ENCODE measurements at regions not wholly inside any gene's neighbourhood (a gene's known extent, or its start where the extent isn't known, plus 50 kb on each side); places are given as distances from the start of the nearest gene placed in this dataset.
"Not testable (repeated sequence)": the region's sequence is repeated elsewhere in the genome, so short reads cannot be mapped to it uniquely, and the experiment has no call there.

DNA sequence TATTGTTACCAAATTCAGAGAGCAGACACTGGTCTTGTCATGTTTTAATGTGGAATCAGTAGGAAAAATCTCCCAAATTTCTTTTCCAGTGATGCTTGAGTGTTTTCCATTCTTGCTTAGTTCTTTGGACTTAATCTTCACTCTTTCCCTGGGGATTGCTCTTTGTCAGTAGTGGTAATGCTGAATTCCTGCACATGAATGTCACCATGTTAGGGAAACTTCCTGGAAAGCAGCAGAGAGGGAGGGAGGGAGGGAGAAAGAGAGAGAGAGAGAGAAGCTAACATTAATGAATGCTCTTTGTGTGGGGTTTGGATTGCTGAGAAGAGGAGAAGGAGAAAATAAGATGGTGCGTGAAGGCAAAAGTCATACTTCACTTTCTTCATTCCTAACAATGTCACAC lies 295.3 kb upstream of the COBL start:
- DNase-seq (ENCODE audit: low spot score) = no peak

DNA sequence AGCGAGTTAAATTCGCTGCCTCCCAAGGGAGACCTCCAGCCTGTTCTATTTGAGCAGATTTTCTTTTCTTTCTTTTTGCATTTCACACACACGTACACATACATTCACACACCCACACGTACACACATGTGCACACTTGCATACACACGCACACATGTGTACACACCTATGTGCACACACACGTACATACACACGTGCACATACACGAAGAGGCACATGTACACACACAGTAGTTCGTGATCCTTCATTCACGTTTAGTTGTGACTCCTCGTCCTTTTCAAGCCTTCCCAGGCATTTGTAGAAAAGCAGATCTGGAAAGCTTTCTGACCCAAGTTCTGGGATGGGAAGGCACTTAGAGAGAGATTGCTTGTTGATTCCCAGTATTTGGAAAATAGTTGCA lies 290.8 kb upstream of the COBL start:
- DNase-seq (ENCODE audit: low spot score) = no peak

DNA sequence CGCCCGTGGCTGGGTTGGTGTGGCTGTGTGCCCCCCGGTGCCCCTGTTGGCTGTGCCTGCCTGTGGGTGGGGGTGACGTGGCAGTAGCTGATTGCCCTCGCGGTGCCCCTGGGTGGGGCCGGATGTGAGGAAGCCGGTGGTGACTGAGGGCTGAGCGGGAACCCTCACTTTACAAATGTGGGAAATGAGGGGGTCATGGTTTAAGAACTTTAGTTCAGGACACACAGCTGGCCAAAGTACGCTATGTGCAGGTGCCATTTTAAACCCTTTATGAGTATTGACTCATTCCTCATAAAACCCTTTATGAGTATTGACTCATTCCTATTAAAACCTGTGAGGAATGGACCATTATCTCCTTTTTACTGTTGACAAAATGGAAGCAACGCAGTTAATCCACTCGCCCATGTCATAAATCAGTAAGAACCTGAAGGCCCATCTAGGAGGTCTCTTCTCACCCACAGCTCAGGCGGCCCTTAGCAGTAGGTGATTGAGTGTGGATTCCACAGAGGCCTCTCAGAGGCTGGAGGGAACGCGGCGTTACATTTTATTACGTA lies 290.1 kb upstream of the COBL start:
- no peak for DNase-seq (ENCODE audit: low spot score)

DNA sequence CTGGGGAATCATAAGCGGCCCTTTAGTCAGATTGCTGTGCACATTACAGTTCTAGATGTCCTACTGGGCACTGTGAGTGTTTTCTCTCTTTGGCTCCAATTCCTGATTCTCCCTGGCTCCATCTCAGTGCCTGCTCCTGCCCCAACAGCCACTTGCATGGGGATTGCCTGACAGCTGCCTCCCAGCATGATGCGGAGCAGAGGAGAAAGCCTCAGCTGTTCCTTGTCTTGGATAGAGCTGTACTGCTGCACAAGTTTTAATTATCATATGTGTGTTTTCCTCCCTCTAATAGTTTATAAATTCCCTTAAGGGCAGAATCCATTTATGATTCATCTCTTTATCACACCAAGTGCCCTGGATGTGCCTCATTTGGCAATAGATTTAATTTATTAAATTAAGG lies 285.8 kb upstream of the COBL start:
- no peak for DNase-seq (ENCODE audit: low spot score)

DNA sequence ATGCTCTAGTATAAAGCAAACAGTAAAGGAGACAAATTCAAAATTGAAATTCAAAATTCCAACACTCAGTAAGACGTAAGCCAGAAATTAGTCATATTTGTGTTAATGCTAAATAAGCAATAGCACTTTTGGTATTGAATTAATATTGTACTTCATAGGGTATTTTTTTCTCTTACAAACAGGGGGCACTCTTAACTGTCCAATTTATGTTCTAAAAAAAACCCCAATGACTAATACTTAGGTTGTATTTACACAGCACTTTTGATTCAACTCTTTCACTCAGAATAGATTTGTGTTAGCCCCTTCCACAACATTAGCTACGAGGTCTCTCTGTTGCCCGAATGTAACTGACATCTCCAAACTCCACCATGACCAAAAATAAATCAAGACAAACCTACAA lies 284.9 kb upstream of the COBL start:
- no peak for DNase-seq (ENCODE audit: low spot score)

DNA sequence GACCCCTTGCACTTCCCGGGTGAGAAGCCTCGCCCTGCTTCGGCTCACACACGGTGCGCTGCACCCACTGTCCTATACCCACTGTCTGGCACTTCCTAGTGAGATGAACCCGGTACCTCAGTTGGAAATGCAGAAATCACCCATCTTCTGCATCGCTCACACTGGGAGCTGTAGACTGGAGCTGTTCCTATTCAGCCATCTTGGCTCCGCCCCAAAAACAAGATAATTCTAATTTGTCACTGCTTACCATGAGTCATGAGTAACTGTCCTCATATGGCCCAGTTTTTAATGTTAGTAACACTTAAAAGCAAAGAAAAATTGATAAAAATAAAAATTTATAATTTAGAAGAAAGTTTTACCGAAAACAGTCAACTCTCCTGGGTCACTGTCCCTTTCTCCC lies 283.3 kb upstream of the COBL start:
- not testable (repeated sequence) for DNase-seq (ENCODE audit: low spot score)

DNA sequence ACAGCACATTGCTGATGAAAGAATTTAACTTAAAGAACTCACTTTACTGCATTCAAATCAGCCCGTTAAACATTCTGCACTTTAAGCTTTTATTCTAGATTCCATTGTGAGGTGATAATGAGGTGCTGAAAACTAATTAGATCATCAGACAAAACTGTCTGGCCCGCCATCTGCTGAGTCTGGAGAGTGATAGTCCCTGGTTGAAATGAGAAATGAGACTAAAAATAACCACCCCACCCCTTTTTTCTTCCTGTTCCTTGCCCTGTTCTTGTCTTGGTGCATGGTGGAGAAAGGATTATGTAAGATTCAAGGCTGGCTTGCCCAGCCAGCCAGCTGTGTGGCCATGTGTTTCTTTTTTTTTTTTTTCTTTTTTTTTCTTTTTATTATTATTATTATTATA lies 277.0 kb upstream of the COBL start:
- DNase-seq (ENCODE audit: low spot score) = no peak

DNA sequence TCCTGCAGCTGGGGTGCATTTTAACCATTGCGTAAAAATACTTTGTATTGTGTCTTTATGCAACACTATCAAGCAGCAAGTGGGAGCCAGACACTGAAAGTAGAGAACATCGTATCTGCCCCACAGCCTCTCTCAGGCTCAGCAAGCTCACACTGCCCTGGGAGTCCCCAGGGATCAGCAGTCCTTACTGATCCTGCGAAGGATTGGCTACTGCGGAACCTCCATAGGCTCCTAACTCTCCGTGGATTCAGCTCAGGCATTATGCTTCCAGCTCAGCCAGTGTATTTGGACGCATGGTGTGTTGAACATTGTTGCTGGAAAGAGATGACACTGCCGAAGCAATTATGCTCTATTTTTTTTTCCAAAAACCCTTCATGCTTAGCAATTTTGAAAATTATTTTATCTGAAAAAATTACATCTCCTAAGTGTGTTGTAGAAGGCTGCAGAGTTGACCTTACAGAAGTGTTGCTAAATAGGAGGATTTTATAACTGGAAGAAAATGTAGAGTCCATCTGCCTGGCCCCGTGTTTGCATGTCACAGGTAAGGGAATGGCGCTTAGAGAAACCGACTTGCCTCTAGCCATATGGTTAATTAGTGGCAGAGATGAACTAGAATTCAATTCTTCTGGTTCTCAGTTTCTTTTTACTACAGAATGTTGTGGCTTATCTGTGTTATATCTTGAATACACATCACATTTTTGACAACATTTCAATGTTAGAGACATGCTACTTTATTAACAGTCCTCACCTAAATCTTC lies 276.4 kb upstream of the COBL start:
- no peak for DNase-seq (ENCODE audit: low spot score)

DNA sequence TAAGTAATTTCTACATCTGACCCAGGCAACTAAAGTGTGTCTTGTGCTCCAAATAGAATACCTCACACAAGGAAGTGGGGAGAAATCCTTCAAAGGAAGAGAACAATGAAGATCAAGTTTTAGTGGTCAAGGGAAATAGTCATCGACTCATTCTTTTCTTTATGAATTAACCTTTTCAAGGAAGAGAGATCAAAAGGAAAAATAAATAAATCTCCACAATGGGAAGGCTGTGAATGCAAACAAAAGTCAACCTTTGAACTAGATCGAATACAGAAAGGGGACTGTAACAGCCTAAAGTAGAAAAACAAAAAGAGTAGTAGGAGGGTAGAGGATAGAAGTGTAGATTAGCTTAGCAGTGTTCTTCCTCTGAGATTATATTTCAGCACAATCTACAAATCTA lies 274.6 kb upstream of the COBL start:
- no peak for DNase-seq (ENCODE audit: low spot score)

DNA sequence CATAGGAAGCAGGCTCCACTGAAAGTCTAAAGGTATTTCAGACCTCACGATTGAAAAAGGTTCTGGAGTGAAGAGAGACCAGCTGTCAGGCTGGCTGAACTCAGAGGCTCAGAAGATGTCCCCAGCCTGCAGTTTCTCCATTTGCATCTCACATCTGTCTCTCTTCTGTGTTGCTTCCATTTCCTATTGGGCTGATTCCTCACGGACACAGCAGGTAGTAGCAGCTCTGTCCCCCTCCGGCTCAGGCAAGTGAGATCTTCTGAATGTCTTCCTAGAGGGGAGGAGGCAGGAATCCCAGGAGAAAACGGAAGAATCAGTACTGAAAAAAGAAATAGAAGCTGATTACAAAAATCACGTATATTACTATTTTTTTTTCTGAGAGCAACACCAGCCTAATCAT lies 274.1 kb upstream of the COBL start:
- no peak for DNase-seq (ENCODE audit: low spot score)

DNA sequence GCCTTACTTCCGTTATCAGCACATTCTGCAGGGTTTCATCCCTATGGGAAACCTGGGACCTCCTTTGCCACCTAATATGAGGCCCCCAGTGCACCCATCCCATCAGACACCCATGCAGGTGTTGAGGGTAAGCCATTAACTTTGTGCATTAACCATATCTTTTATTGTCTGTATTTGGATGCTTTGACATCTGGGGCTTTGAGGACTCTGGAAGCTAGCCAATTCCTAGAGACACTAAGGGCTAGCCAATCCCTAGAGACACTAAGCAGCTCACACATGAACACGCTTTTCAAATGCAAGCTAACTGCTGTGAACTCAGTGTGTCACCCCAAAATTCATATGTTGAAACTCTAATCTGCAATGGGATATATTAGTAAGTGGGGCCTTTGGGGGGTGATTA lies 272.5 kb upstream of the COBL start:
- DNase-seq (ENCODE audit: low spot score) = no peak

DNA sequence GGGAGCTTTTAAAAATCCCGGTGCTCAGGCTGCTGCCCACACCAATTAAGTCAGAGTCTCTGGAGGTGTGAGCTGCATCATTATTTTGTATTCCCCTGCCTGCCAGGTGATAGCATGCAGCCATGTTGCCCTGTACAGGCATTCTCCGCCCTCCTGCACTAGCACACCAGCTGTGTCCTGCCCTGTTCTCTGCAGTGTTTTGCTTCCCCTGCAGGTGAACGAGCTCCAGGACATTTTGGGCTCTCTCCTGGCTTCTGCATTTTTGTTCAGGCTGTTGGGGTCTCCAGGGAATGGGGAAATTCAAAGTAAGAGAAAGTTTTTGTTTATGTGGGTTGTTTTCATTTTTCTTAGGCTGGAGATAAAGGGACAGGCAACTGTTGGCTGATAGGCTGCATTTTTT lies 271.0 kb upstream of the COBL start:
- DNase-seq (ENCODE audit: low spot score) = no peak

DNA sequence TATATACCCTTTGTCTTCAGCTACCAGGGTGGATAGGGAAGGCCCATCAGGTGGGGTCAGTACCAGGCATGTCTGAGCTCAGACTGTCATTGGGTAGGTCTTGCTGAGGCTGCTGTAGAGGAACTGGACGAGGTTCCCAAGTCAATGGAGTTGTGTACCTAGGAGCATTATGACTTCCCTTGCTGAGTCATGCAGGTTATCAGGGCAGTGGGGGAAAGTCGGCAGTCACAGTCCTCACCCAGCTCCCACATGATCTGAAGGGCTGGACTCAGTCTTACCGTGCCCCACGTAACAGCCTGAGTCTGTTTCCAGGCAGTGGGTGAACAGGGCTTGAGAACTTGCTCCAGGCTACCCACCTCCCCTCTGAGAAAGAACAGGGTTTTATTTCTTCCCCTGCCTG lies 260.8 kb upstream of the COBL start:
- DNase-seq (ENCODE audit: low spot score) = no peak

DNA sequence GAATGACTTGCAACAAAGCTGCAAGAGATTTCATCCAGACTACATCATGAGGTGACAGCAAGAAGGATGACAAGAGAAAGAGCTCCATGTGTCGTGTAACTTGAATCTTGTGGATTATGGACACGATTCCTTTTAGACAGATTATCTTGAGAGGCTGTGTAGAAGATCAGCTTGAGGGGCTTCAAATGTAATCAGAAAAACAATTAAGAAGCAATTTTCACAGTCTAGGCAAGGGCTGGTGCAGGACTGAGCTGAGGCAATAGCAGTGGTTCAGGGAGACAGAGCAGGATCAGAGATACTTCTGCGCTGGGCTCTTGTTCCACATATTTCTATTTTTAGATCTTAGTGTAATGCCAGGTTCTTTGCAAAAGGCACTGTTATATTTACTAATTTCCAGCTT lies 253.0 kb upstream of the COBL start:
- no peak for DNase-seq (ENCODE audit: low spot score)

DNA sequence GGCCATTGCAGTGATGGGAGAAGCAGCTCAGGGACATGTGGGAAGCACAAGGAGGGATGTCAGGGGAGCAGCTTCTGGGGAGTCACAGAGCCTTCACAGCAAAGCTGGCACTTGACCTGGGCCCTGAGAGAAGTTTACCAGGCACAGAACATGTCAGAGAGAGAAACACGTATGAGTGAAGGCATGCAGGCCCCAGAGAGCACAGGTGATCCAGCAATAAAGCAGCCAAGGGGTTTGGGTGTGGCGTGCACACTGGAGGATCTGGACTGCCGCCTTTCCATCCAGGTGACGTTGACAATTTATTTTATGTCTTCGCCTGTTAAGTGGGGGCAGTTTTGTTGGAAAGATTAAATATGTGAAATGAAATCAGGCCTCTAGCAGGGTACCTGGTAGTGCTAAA lies 252.6 kb upstream of the COBL start:
- DNase-seq (ENCODE audit: low spot score) = no peak

DNA sequence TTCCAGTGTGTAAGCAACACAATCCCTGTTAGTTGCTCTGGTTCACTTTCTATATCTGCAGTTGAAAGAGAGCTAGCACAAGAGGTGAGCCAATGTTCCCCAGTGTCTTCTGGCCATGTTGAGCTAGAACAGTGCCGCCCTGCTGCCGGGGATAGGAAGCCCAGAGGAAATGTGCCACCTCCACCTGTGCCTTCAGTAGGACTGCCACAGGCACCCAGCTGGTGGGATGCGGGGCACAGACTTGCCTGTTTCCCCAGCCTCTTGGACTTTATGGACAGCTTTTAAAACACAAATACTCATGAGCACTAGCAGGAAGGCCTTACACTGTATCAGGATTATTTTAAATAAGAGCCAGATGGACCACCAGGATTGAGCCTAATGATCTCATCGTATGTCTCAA lies 234.5 kb upstream of the COBL start:
- DNase-seq (ENCODE audit: low spot score) = no peak

DNA sequence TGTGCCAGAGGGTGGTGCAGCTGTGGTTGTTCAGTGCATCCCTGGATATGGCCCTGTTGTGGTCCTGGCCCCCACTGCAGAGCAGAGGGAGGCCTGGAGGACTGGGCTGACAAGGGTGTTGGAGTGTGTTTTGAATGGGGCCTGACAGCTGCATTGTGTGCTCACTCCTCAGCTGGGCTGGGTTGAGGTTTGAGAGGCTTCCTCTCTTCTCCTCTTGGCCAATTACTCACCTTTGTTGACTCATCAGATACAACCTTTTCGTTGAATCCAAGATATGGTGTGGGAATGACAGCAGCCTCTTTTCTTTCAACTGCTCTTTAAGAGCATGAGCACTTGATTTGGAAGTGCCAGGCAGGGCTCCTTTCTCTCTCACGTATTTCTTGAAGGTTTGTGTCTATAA lies 228.5 kb upstream of the COBL start:
- no peak for DNase-seq (ENCODE audit: low spot score)

DNA sequence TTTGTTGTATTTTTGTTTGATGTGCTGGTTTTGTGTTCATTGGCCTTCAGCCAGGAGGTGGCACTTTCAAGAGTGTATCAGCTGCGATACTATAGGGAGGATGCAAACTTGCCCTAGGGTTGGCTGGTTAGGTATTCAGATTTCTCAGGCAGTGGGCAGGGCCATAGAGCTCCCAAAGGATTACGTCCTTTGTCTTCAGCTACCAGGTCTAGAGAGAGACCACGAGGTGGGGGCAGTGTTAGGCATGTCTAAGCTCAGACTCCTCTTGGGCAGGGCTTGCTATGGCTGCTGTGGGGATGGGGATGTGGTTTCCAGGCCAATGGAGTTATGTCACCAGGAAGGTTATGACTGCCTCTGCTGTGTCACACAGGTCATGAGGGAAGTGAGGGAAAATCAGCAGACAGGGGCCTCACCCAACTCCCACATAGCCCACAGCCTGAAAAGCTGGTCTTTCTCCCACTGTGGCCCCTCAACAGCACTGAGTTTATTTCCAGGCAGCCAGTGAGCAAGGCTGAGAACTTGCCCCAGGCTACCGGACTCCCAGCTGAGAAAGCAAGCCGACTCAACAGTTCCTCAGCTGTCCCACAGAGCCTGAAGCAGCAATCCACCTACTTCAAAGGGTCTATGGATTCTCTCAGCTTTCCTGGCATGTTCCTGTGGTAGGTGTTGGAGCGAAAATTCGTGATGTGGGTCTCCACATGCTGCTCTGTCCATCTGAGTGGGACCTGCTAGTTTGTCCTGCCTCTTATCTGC lies 227.4 kb upstream of the COBL start:
- DNase-seq (ENCODE audit: low spot score) = no peak

DNA sequence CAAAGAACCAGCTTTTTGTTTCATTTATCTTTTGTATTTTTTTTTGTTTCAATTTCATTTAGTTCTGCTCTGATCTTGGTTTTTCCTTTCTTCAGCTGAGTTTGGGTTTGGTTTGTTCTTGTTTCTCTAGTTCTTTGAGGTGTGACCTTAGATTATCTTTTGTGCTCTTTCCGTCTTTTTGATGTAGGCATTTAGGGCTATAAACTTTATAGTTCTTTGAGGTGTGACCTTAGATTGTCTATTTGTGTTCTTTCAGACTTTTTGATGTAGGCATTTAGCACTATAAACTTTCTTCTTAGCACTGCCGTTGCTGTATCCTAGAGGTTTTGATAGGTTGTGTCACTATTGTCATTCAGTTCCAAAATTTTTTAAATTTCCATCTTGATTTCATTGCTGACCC lies 224.3 kb upstream of the COBL start:
- DNase-seq (ENCODE audit: low spot score) = not testable (repeated sequence)

DNA sequence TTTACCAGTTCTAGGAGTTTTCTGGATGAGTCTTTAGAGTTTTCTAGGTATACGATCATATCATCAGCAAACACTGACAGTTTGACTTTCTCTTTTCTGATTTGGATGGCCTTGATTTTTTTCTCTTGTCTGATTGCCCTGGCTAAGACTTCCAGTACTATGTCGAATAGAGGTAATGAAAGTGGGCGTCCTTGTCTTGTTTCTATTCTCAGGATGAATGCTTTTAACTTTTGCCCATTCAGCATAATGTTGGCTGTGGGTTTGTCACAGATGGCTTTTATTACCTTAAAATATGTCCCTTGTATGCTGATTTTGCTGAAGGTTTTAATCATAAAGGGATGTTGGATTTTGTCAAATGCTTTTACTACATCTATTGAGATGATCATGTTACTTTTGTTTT lies 223.2 kb upstream of the COBL start:
- no peak for DNase-seq (ENCODE audit: low spot score)

DNA sequence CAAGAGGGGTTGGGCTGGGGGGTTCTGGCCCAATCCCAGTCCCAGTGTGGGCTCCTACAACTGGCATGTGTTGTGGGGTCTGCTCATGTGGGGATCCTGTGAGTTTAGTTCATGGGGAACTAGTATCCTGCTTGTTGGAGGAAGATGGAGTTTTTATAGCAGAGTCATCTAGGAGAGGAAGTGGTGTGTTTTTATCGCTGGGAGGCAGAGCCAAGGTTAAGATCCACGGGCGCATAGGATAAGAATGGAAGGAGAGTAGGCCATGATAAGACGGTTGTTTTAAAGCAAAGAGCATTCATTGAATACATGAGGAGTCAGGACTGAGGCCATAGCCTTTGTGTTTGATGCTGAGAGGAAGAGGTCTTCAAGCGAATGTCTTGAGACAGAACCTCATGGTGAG lies 211.6 kb upstream of the COBL start:
- no peak for DNase-seq (ENCODE audit: low spot score)

DNA sequence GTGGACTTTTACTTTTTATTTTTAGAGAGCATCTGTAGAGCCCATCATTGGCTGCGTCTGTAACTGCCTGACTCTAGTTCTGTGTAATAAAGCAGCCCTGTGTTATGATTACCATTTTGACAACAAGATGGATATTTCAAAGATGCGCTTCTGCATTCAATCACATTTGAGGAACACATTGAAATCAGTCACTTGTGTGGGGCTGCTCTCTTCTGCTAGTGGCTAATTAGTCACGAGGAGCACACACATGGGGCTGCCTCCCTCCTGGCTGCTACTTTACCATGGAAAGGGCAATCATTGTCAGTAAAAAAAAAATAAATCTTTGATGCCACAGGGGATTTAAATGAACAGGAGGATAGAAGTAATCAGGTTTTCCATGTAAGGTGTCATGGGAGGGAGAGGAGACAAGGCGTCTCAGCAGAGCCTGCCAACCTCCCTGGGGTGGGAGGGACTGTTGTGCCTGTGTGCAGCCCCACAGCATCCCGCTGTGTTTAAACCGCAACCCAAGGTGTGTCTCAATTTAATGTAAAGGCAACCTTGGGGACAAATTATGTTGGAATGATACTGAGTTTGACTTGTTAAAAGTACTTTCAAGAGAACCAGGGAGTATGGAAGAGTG lies 205.2 kb upstream of the COBL start:
- DNase-seq (ENCODE audit: low spot score) = no peak

DNA sequence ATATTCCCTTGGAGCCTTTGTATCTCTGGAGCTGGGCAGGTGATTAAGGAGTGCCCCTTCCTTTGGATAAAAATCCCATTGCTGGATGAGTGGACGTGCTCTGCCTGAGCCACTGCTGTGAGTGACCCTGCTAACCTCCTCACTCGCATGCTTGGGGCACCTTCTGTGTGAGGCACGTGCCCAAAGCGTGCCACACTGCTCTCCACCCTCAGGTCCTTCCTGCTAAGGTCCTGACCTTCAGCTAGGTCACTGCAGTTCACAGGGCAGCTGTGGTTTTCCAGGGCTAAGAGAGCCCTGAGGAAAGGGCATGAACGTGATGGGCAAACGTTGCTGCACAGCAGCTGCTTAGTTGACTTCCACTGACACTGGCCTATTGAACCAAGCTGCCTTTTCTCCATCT lies 204.4 kb upstream of the COBL start:
- no peak for DNase-seq (ENCODE audit: low spot score)
